ENCODE measurements at regions not wholly inside any gene's neighbourhood (a gene's known extent, or its start where the extent isn't known, plus 50 kb on each side); places are given as distances from the start of the nearest gene placed in this dataset.

DNA sequence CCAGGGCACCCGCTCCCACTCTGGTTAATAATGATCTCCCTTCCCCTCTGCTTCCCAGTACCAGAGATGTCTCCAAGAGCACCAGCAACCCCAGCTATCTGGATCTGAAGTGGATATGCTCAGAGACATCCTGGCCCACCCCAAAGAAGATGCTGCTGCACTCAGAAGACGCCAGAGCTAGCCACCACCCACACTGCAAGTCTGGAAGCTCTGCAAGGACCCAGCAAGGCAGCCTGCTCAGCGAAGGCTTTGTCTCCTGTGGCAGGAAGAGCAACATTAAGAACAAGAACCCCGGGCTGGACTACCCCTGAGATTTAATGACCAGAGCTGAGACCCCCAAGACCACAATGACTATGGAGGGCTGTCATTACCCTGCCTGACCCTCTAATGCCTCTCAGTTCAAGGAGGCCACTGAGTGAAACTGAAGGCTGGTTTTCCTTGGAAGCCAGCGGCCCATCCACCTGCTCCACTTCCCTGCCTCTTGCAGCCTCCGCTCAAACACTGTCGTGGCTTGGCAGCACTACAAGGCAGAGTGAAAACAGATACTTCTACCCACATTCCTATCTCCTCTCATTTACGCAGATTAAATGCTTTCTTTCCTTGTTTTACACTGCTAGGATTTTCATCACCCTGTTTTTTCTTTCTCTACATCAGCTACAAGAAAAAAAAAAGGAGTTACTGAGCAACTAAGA lies 202.2 kb downstream of the SNX10 start:
- no peaks in the 10 kb centered on the region for H3K9me3 ChIP-seq

DNA sequence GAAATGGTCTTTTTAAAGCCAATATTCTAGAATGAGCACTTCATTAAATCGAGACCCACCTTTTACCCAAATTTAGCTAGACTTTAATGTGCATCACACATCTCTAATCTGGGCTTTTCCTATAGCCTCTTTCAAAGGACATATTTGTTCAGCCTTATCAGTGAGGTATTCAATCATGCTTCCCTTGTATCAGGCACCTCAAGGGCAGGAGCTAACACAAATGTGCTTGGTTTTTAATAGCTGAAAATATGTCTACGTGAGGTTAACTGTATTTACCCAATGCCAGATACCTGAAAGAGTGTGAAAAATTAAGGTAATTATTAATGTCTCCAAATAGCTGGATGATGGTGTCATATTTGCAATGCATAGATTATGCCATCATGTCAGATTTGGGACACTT lies 203.9 kb downstream of the SNX10 start:
- H3K36me3 ChIP-seq: no peaks in the 10 kb centered on the region
- no peak for DNase-seq
- TF ChIP-seq, protein P1, sequence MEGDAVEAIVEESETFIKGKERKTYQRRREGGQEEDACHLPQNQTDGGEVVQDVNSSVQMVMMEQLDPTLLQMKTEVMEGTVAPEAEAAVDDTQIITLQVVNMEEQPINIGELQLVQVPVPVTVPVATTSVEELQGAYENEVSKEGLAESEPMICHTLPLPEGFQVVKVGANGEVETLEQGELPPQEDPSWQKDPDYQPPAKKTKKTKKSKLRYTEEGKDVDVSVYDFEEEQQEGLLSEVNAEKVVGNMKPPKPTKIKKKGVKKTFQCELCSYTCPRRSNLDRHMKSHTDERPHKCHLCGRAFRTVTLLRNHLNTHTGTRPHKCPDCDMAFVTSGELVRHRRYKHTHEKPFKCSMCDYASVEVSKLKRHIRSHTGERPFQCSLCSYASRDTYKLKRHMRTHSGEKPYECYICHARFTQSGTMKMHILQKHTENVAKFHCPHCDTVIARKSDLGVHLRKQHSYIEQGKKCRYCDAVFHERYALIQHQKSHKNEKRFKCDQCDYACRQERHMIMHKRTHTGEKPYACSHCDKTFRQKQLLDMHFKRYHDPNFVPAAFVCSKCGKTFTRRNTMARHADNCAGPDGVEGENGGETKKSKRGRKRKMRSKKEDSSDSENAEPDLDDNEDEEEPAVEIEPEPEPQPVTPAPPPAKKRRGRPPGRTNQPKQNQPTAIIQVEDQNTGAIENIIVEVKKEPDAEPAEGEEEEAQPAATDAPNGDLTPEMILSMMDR (IDR thresholded peaks at IDR 0.05; ENCODE audit: low read depth, low read length): no peak
- H3K4me1 ChIP-seq: no peaks in the 10 kb centered on the region
- H3K4me3 ChIP-seq (ENCODE audit: low read depth, low read length): no peak overlapping the region
- H3K27me3 ChIP-seq: peaks cover 11% of the 10 kb centered on the region
- no peaks in the 10 kb centered on the region for H3K9me3 ChIP-seq

More for the DNA sequence above, 202.2 kb downstream of the SNX10 start:
- H3K27me3 ChIP-seq: peaks cover 13% of the 10 kb centered on the region
- H3K4me1 ChIP-seq: no peaks in the 10 kb centered on the region
- TF ChIP-seq, protein P1 (IDR thresholded peaks at IDR 0.05; ENCODE audit: low read depth, low read length): no peak
- no peaks in the 10 kb centered on the region for H3K36me3 ChIP-seq
- H3K4me3 ChIP-seq (ENCODE audit: low read depth, low read length): no peak overlapping the region
- DNase-seq: no peak

DNA sequence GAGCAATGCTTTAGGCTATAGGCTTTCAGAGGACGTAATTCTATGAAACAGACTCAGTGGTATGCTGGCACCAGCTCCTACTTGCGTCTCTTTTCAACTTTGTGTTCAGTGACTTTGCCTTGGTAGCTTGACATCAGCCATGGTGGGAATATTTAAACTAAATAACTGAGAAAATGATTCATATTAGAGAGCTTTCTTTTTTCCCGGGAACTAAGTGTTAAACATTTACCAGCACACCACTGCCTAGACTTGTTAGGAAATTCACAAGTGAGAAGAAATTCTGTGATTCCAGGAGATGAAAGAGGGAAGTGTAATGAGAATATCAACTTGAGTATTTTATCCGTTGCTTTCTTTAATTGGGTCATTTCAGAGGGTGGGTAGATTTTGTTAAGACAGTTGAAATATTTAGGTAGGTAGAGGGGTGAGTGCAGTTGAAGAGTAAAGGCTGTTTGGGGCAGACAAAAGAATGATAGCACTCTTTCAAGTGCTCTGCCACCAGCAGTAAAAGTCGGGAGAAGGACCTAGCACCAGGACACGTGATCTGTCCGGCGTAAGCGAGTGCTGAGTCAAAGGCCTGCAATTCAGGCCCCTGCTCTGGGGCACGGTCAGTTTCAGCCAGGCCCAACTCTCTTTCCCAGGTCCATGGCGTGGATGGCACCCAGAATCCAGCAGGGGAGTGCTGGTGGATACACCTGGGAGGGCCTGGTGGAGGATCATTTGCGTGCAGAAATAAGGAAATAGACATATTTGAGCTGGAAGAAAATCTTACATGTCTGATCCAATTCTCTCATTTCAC lies 206.3 kb downstream of the SNX10 start:
- H3K27me3 ChIP-seq: peaks cover 11% of the 10 kb centered on the region

DNA sequence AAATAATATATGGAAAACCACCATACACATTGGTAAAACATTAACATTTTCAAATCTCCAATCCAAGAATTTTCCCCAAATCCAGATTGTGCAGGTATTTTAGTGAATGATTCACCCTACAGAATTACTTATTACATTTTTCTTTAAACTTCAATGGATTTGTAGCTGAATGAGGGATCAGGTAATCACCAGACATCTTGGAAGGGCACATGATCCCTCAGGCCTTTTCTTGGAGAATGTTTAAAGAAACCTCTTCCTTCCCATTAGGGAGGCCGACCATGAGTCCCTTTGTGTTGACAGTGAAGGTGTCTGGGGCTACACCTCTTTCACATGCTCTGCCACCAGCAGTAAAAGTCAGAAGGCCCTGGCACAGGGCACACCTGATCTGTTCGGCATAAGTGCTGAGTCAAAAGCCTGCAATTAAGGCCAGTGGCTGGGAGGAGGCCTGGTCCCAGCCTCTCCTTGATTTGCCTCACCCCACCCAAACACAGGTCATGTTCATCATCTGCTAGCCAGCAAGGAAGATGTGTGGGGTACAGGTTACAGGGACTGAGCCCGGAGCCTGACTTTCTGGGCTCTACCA lies 207.7 kb downstream of the SNX10 start:
- DNase-seq: no peak
- TF ChIP-seq, protein P1 (IDR thresholded peaks at IDR 0.05; ENCODE audit: low read depth, low read length): no peak
- peaks cover 11% of the 10 kb centered on the region for H3K27me3 ChIP-seq

More for the DNA sequence above, 206.3 kb downstream of the SNX10 start:
- no peaks in the 10 kb centered on the region for H3K36me3 ChIP-seq
- DNase-seq: no peak
- no peaks in the 10 kb centered on the region for H3K4me1 ChIP-seq
- TF ChIP-seq, protein P1 (IDR thresholded peaks at IDR 0.05; ENCODE audit: low read depth, low read length): no peak
- H3K4me3 ChIP-seq (ENCODE audit: low read depth, low read length): no peak overlapping the region
- no peaks in the 10 kb centered on the region for H3K9me3 ChIP-seq

DNA sequence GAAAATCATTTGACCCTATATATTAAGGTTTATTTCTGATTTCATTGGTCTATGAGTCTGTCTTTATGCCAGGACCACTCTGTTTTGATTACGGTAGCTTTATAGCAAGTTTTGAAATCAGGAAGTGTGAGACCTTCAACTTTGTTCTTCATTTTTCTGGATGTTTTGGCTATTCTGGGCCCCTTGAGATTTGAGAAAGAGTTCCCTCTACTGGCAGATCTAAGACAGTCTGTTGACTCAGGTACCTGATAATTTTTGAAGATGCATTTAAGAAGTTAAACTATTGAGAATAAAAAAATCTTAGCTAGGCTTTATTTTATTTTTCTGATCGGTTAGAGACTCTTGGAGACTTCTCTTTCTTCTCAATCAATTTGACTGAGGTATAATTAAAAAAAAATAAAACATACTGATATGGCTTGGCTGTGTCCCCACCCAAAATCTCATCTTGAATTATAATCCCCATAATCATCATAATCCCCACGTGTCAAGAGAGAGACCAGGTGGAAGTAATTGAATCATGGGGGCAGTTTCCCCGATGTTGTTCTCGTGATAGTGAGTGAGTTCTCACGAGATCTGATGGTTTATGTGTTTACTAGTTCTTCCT lies 209.2 kb downstream of the SNX10 start:
- no peaks in the 10 kb centered on the region for H3K4me1 ChIP-seq
- TF ChIP-seq, protein P1 (IDR thresholded peaks at IDR 0.05; ENCODE audit: low read depth, low read length): peak; percentile 46
- H3K36me3 ChIP-seq: no peaks in the 10 kb centered on the region
- DNase-seq: no peak
- H3K9me3 ChIP-seq: no peaks in the 10 kb centered on the region
- peaks cover 8% of the 10 kb centered on the region for H3K27me3 ChIP-seq
- H3K4me3 ChIP-seq (ENCODE audit: low read depth, low read length): no peak overlapping the region

More for the DNA sequence above, 207.7 kb downstream of the SNX10 start:
- H3K4me3 ChIP-seq (ENCODE audit: low read depth, low read length): no peak overlapping the region
- no peaks in the 10 kb centered on the region for H3K9me3 ChIP-seq
- H3K36me3 ChIP-seq: no peaks in the 10 kb centered on the region
- no peaks in the 10 kb centered on the region for H3K4me1 ChIP-seq

Data from BE2C (cell line).